WTC11 (cell line): ENCODE measurements at regions not wholly inside any gene's neighbourhood (a gene's known extent, or its start where the extent isn't known, plus 50 kb on each side); places are given as distances from the start of the nearest gene placed in this dataset.

Experiments
- ATAC-seq: fragments of 200-7000 bp; cut with Tn5 transposase; 2 replicates; pipeline ENCODE4 v1.10.0; 2021; ENCODE audit warnings: mild to moderate bottlenecking, moderate library complexity
- CTCF ChIA-PET: fragments of 300-600 bp; sonication (Branson Sonifier 250); formaldehyde crosslinking; loops from one replicate; lab custom pipeline; 2021; ENCODE audit warnings: antibody characterized with exemption; lab: Charles Lee
- POLR2A ChIA-PET: fragments of 350-600 bp; sonication (Branson Sonifier 250); formaldehyde crosslinking; loops from one replicate; lab custom pipeline; 2021; ENCODE audit warnings: antibody characterized with exemption; lab: Charles Lee
- DNase-seq: peaks from one replicate; pipeline ENCODE4 v3.0.0; 2021; ENCODE audit warnings: low spot score
- H3K27ac Mint-ChIP-seq: 2 replicates; pipeline ENCODE4 v1.8.0; 2021; ENCODE audit warnings: mixed read lengths
- H3K27me3 Mint-ChIP-seq: 2 replicates; pipeline ENCODE4 v1.8.0; 2021; ENCODE audit warnings: low read depth, mild to moderate bottlenecking, moderate library complexity, mixed read lengths
- H3K36me3 Mint-ChIP-seq: 2 replicates; pipeline ENCODE4 v1.8.0; 2021; ENCODE audit warnings: mixed read lengths
- H3K4me1 Mint-ChIP-seq: 2 replicates; pipeline ENCODE4 v1.8.0; 2022; ENCODE audit warnings: mixed read lengths
- H3K4me3 Mint-ChIP-seq: 2 replicates; pipeline ENCODE4 v1.8.0; 2021; ENCODE audit warnings: mild to moderate bottlenecking, moderate library complexity, mixed read lengths
- H3K9me3 Mint-ChIP-seq: 2 replicates; pipeline ENCODE4 v1.8.0; 2021; ENCODE audit warnings: mixed read lengths
- CTCF ChIP-seq: fragments of 200-600 bp; IDR thresholded peaks from 2 replicates; pipeline ENCODE4 v1.8.0; 2022; ENCODE audit warnings: antibody characterized with exemption
- EMX1 ChIP-seq: fragments of 250-450 bp; sonication (Bioruptor Pico); IDR thresholded peaks from 2 replicates; pipeline ENCODE4 v1.8.0; 2021; ENCODE audit warnings: mild to moderate bottlenecking
- ERG ChIP-seq: fragments of 250-450 bp; sonication (Bioruptor Pico); IDR thresholded peaks from 2 replicates; pipeline ENCODE4 v1.8.0; 2021; ENCODE audit warnings: mild to moderate bottlenecking
- ETV6 ChIP-seq: sonication (generic); formaldehyde crosslinking; IDR thresholded peaks from 2 replicates; pipeline ENCODE4 v1.8.1; 2022; ENCODE audit warnings: mild to moderate bottlenecking, missing genetic modification reagents
- FOXK1 ChIP-seq: sonication (generic); formaldehyde crosslinking; IDR thresholded peaks from 2 replicates; pipeline ENCODE4 v1.8.0; 2022; ENCODE audit warnings: mild to moderate bottlenecking, moderate library complexity, missing genetic modification reagents
- FOXP1 ChIP-seq: sonication (generic); formaldehyde crosslinking; IDR thresholded peaks from 2 replicates; pipeline ENCODE4 v1.8.0; 2022; ENCODE audit warnings: missing genetic modification reagents, mild to moderate bottlenecking, moderate library complexity, borderline replicate concordance
- HMGA2 ChIP-seq: fragments of 250-450 bp; sonication (Bioruptor Pico); IDR thresholded peaks from 2 replicates; pipeline ENCODE4 v1.4.0; 2021; ENCODE audit warnings: mild to moderate bottlenecking, moderate library complexity
- NFE2L1 ChIP-seq: sonication (generic); formaldehyde crosslinking; IDR thresholded peaks from 2 replicates; pipeline ENCODE4 v1.8.1; 2023; ENCODE audit warnings: missing genetic modification reagents
- NR1H2 ChIP-seq: sonication (generic); formaldehyde crosslinking; IDR thresholded peaks from 2 replicates; pipeline ENCODE4 v1.9.0; 2021; ENCODE audit warnings: mild to moderate bottlenecking, moderate library complexity, missing genetic modification reagents
- NR2C2 ChIP-seq: sonication (generic); formaldehyde crosslinking; IDR thresholded peaks from 2 replicates; pipeline ENCODE4 v1.8.0; 2022; ENCODE audit warnings: mild to moderate bottlenecking, missing genetic modification reagents
- RELA ChIP-seq: sonication (generic); formaldehyde crosslinking; IDR thresholded peaks from 2 replicates; pipeline ENCODE4 v1.8.1; 2022; ENCODE audit warnings: missing genetic modification reagents, mild to moderate bottlenecking, borderline replicate concordance
- SP1 ChIP-seq: sonication (generic); formaldehyde crosslinking; conservative IDR thresholded peaks from 2 replicates; pipeline ENCODE4 v1.8.1; 2022; ENCODE audit warnings: missing genetic modification reagents
- TCF7 ChIP-seq: sonication (generic); formaldehyde crosslinking; IDR thresholded peaks from 2 replicates; pipeline ENCODE4 v1.8.0; 2022; ENCODE audit warnings: mild to moderate bottlenecking, low read depth, missing genetic modification reagents, moderate library complexity
- TEAD1 ChIP-seq: sonication (generic); formaldehyde crosslinking; IDR thresholded peaks from 2 replicates; pipeline ENCODE4 v1.8.0; 2022; ENCODE audit warnings: mild to moderate bottlenecking, missing genetic modification reagents
- ZNF281 ChIP-seq: sonication (generic); formaldehyde crosslinking; IDR thresholded peaks from 2 replicates; pipeline ENCODE4 v1.8.0; 2023; ENCODE audit warnings: mild to moderate bottlenecking, missing genetic modification reagents
- ZNF416 ChIP-seq: fragments of 250-450 bp; sonication (Bioruptor Pico); IDR thresholded peaks from 2 replicates; pipeline ENCODE4 v1.9.0; 2021; ENCODE audit warnings: mild to moderate bottlenecking, inconsistent platforms
- TF ChIP-seq, protein P1 (sequence below): sonication (generic); formaldehyde crosslinking; IDR thresholded peaks from 2 replicates; pipeline ENCODE4 v1.8.1; 2023; ENCODE audit warnings: mild to moderate bottlenecking, moderate library complexity, missing genetic modification reagents
- TF ChIP-seq, protein P2 (sequence below): fragments of 250-450 bp; sonication (Bioruptor Pico); IDR thresholded peaks from 2 replicates; pipeline ENCODE4 v2.1.2; 2022; ENCODE audit warnings: mild to moderate bottlenecking, moderate library complexity
- TF ChIP-seq, protein P3 (sequence below): sonication (generic); formaldehyde crosslinking; IDR thresholded peaks from 2 replicates; pipeline ENCODE4 v1.8.0; 2022; ENCODE audit warnings: missing genetic modification reagents

GRCh38 chr14:47935332-47935731 lies 259.9 kb upstream of the MDGA2 start:
- no peak overlapping the region for H3K4me3 Mint-ChIP-seq
- H3K4me1 Mint-ChIP-seq, result no peaks in the 10 kb centered on the region
- no peaks in the 10 kb centered on the region for H3K27me3 Mint-ChIP-seq

DNA sequence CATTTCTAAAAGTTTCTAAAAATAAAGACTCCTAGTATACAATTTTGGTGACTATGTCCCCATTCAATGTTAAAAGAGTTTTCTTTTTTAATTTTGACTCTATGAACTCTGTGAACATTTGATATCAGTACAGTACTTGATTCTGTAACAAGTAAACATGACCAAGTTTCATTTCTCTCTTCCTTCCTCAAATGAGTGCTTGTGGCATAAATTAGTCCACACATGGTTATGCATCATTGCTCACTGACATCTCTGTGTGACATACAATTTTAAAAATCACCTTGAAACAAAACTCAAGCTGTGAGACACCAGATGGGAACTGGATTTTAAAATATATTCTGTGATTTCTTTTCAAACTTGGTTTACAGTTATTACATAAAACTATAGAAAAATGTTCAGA lies 253.9 kb upstream of the MDGA2 start:
- ATAC-seq (no peak), DNase-seq (no peak)
- Mint-ChIP-seq H3K36me3 (peaks cover 3% of the 10 kb centered on the region; the same call in 1 of the 2 replicates), H3K27ac (no peak overlapping the region), H3K27me3 (peaks cover 4% of the 10 kb centered on the region), H3K4me1 (no peaks in the 10 kb centered on the region), H3K9me3 (peaks cover 25% of the 10 kb centered on the region), H3K4me3 (no peak overlapping the region)
- ChIA-PET POLR2A (no interaction called here), CTCF (no interaction called here)
- TF ChIP-seq, protein P1, sequence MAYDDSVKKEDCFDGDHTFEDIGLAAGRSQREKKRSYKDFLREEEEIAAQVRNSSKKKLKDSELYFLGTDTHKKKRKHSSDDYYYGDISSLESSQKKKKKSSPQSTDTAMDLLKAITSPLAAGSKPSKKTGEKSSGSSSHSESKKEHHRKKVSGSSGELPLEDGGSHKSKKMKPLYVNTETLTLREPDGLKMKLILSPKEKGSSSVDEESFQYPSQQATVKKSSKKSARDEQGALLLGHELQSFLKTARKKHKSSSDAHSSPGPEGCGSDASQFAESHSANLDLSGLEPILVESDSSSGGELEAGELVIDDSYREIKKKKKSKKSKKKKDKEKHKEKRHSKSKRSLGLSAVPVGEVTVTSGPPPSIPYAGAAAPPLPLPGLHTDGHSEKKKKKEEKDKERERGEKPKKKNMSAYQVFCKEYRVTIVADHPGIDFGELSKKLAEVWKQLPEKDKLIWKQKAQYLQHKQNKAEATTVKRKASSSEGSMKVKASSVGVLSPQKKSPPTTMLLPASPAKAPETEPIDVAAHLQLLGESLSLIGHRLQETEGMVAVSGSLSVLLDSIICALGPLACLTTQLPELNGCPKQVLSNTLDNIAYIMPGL, result no peak
- TF ChIP-seq TEAD1 (CRISPR knock-in tag) (no peak), ERG (CRISPR knock-in tag) (no peak), EMX1 (CRISPR knock-in tag) (no peak), FOXK1 (CRISPR knock-in tag) (no peak), HMGA2 (no peak), CTCF (no peak), NR1H2 (CRISPR knock-in tag) (no peak), NR2C2 (CRISPR knock-in tag) (no peak), TCF7 (CRISPR knock-in tag) (no peak), ZNF281 (CRISPR knock-in tag) (no peak), SP1 (CRISPR knock-in tag) (no peak), ZNF416 (CRISPR knock-in tag) (no peak), NFE2L1 (CRISPR knock-in tag) (no peak), RELA (CRISPR knock-in tag) (no peak), FOXP1 (CRISPR knock-in tag) (no peak)
- TF ChIP-seq, protein P2, sequence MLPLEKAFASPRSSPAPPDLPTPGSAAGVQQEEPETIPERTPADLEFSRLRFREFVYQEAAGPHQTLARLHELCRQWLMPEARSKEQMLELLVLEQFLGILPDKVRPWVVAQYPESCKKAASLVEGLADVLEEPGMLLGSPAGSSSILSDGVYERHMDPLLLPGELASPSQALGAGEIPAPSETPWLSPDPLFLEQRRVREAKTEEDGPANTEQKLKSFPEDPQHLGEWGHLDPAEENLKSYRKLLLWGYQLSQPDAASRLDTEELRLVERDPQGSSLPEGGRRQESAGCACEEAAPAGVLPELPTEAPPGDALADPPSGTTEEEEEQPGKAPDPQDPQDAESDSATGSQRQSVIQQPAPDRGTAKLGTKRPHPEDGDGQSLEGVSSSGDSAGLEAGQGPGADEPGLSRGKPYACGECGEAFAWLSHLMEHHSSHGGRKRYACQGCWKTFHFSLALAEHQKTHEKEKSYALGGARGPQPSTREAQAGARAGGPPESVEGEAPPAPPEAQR (CRISPR knock-in tag), result no peak
- TF ChIP-seq, protein P3, sequence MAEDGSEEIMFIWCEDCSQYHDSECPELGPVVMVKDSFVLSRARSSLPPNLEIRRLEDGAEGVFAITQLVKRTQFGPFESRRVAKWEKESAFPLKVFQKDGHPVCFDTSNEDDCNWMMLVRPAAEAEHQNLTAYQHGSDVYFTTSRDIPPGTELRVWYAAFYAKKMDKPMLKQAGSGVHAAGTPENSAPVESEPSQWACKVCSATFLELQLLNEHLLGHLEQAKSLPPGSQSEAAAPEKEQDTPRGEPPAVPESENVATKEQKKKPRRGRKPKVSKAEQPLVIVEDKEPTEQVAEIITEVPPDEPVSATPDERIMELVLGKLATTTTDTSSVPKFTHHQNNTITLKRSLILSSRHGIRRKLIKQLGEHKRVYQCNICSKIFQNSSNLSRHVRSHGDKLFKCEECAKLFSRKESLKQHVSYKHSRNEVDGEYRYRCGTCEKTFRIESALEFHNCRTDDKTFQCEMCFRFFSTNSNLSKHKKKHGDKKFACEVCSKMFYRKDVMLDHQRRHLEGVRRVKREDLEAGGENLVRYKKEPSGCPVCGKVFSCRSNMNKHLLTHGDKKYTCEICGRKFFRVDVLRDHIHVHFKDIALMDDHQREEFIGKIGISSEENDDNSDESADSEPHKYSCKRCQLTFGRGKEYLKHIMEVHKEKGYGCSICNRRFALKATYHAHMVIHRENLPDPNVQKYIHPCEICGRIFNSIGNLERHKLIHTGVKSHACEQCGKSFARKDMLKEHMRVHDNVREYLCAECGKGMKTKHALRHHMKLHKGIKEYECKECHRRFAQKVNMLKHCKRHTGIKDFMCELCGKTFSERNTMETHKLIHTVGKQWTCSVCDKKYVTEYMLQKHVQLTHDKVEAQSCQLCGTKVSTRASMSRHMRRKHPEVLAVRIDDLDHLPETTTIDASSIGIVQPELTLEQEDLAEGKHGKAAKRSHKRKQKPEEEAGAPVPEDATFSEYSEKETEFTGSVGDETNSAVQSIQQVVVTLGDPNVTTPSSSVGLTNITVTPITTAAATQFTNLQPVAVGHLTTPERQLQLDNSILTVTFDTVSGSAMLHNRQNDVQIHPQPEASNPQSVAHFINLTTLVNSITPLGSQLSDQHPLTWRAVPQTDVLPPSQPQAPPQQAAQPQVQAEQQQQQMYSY, result no peak

More at GRCh38 chr14:47935332-47935731, 259.9 kb upstream of the MDGA2 start:
- H3K9me3 Mint-ChIP-seq, result peaks cover 14% of the 10 kb centered on the region; the same call in 1 of the 2 replicates
- ATAC-seq, result no peak
- H3K36me3 Mint-ChIP-seq, result no peaks in the 10 kb centered on the region; the same call in 1 of the 2 replicates
- CTCF ChIA-PET, result no interaction called here
- no peak for DNase-seq
- TF ChIP-seq SP1 (CRISPR knock-in tag) (no peak), ETV6 (CRISPR knock-in tag) (no peak)
- H3K27ac Mint-ChIP-seq, result no peak overlapping the region
- POLR2A ChIA-PET, result no interaction called here
